Pancreas (tissue), 10 donors: ENCODE measurements at regions not wholly inside any gene's neighbourhood (a gene's known extent, or its start where the extent isn't known, plus 50 kb on each side); places are given as distances from the start of the nearest gene placed in this dataset.
"Not testable (repeated sequence)": the region's sequence is repeated elsewhere in the genome, so short reads cannot be mapped to it uniquely, and the experiment has no call there.

Experiments
- ATAC-seq, 4 donors: fragments of 200-7000 bp; cut with Tn5 transposase; one replicate each; pipeline versions ENCODE4 v1.8.0 to v1.9.1; 2020; ENCODE audit warnings: mild to moderate bottlenecking in 4 of 4, moderate library complexity in 4 of 4
- DNase-seq, 6 donors: peaks; one replicate each; pipeline ENCODE4 v3.0.0-alpha.2; 2020
- FAIRE-seq: peaks from 2 replicates; lab custom pipeline; 2012; peaks lifted over from hg19 to GRCh38; lab: Jason Lieb, UNC
- H3K27ac ChIP-seq, 4 donors: fragments of 200-600 bp; sonication (generic); 1 replicate in 3 of 4; 2 replicates in 1 of 4; pipeline versions ENCODE4 v1.5.0 to v1.8.0; 2020
- H3K27me3 ChIP-seq, 4 donors: fragments of 200-600 bp; one replicate each; pipeline ENCODE4 v1.8.0; 2021
- H3K36me3 ChIP-seq, 3 donors: fragments of 200-600 bp; sonication (generic) in 1 of 3; one replicate each; pipeline versions ENCODE4 v1.5.0 to v1.8.0; 2020 to 2021
- H3K4me1 ChIP-seq, 3 donors: fragments of 200-600 bp; one replicate each; pipeline ENCODE4 v1.8.0; 2021
- H3K4me3 ChIP-seq, 4 donors: fragments of 200-600 bp; sonication (generic) in 2 of 4; one replicate each; pipeline versions ENCODE4 v1.5.0 to v1.8.0; 2020 to 2021
- H3K9me3 ChIP-seq, 4 donors: fragments of 200-600 bp; one replicate each; pipeline ENCODE4 v1.8.0; 2021
- WGBS, 2 donors: extraction: QIAGEN DNeasy Blood & Tissue Kit; methylation state at CpG; one replicate each; pipeline ENCODE4 v1.1.7; 2013; 5-methylcytosine and 5-hydroxymethylcytosine counted together
- intact Hi-C, 3 donors: fragments of 100-400 bp; cut with DNase I; formaldehyde crosslinking; loops; one replicate each; pipeline versions ENCODE4 v1.11.1 to v1.14.2; 2022
- microRNA-seq, 2 donors: library from miRNA; unstranded; fragments of <30 nt; microRNA quantifications; one replicate each; pipeline versions ENCODE4 to v1.1.0, GENCODE V29; 2019 to 2020
- TF ChIP-seq, protein P1 (sequence below), 4 donors: fragments of 200-600 bp; sonication (generic) in 3 of 4; IDR thresholded peaks; one replicate each; pipeline versions ENCODE4 v1.5.0 to v1.8.0; 2021; ENCODE audit warnings: antibody characterized with exemption in 4 of 4
- donor health status: healthy with polysubstance abuse.
- donor health status: DM: no; HTN: no; CAD: no; lungs with moderate emphysema.
- donor health status: DM: no; HTN: no; CAD: no.
- donor health status: control.
- donor health status: control.
- donor health status: Bipolar disorder and iron deficiency.
- donor health status: DM: yes; HTN: yes; CAD: no.
- donor health status: DM: no; HTN: no; CAD: no.
- donor health status: DM: no; HTN: no; CAD: no.
- donor health status: DM: yes; HTN: yes; CAD: no.

DNA sequence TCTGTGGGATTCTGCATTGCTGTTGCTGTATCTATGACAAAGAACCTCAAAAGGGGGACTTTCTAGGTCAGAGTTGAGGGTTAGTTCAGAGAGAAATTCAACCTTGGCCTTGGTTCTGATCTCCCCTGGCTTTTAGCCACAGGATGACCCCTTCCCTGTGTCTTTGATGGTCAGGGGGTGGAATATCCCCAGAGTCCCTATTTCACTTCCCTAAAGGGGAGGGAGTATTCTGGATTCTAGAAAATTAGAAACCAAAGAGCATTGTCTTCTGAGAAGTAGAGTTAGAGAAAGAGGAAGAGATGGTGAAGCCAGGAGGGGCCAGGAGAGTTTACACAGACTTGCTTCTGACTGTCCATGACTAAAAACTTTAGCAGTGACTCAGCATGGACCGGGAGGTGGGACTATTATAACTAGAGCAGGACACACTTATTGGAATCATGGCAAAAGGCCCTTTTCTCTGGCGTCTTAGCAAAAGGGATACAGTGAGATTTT, 56.2 kb upstream of the LPAR1 start:
- no peaks in the 10 kb centered on the region for H3K4me1 ChIP-seq
- no peak for DNase-seq
- ATAC-seq: peak in 3 of 4 donors; percentile 36 to 78 (median 78)
- 23 to 40% methylated on average over 2 of the region's 2 CpGs for WGBS, 2 donors
- H3K9me3 ChIP-seq: no peaks in the 10 kb centered on the region
- FAIRE-seq: no peak
- H3K27me3 ChIP-seq: no peaks in the 10 kb centered on the region
- intact Hi-C loops: no loop called here
- H3K27ac ChIP-seq: no peak overlapping the region
- TF ChIP-seq, protein P1, sequence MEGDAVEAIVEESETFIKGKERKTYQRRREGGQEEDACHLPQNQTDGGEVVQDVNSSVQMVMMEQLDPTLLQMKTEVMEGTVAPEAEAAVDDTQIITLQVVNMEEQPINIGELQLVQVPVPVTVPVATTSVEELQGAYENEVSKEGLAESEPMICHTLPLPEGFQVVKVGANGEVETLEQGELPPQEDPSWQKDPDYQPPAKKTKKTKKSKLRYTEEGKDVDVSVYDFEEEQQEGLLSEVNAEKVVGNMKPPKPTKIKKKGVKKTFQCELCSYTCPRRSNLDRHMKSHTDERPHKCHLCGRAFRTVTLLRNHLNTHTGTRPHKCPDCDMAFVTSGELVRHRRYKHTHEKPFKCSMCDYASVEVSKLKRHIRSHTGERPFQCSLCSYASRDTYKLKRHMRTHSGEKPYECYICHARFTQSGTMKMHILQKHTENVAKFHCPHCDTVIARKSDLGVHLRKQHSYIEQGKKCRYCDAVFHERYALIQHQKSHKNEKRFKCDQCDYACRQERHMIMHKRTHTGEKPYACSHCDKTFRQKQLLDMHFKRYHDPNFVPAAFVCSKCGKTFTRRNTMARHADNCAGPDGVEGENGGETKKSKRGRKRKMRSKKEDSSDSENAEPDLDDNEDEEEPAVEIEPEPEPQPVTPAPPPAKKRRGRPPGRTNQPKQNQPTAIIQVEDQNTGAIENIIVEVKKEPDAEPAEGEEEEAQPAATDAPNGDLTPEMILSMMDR (IDR thresholded peaks at IDR 0.05): no peak
- no peak overlapping the region for H3K4me3 ChIP-seq
- no peaks in the 10 kb centered on the region for H3K36me3 ChIP-seq

DNA sequence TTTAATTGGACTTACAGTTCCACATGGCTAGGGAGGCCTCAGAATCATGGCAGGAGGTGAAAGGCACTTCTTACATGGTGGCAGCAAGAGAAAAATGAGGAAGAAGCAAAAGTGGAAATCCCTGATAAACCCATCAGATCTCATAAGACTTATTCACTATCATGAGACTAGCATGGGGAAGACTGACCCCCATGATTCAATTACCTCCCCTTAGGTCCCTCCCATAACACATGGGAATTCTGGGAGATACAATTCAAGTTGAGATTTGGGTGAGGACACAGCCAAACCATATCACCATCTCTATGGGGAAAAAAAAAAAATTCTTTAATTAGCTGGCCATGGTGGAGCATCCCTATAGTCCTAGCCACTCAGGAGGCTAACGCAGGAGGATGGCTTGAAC, 53.9 kb upstream of the LPAR1 start:
- ATAC-seq, H3K36me3 ChIP-seq, H3K9me3 ChIP-seq, H3K27ac ChIP-seq, H3K4me1 ChIP-seq, H3K4me3 ChIP-seq, DNase-seq, FAIRE-seq, H3K27me3 ChIP-seq, intact Hi-C loops: not testable (repeated sequence)
- 90 to 91% methylated on average over 1 of the region's 1 CpG for WGBS, 2 donors

Small RNA genes lying in the stretch of these regions (microRNA-seq; reads per million reads assigned to microRNA genes)
- gene MIR7702: 0 reads per million in 2 donors
